ENCODE measurements at regions not wholly inside any gene's neighbourhood (a gene's known extent, or its start where the extent isn't known, plus 50 kb on each side); places are given as distances from the start of the nearest gene placed in this dataset.

GRCh38 chr2:61690078-61690596 lies 152.0 kb upstream of the XPO1 start:
- DNase-seq (ENCODE audit: low spot score): no peak
- TF ChIP-seq CTCF (IDR thresholded peaks at IDR 0.05; ENCODE audit: borderline replicate concordance, control extremely low read depth, extremely low read depth, insufficient read depth, missing control alignments): no peak
- in situ Hi-C loops (cut with MboI; ENCODE audit: low sequenced_read_pairs, unreplicated experiment): no loop called here

GRCh38 chr2:61689568-61689967 lies 151.4 kb upstream of the XPO1 start:
- no peak for TF ChIP-seq CTCF (IDR thresholded peaks at IDR 0.05; ENCODE audit: borderline replicate concordance, control extremely low read depth, extremely low read depth, insufficient read depth, missing control alignments)
- in situ Hi-C loops (cut with MboI; ENCODE audit: low sequenced_read_pairs, unreplicated experiment): no loop called here
- no peak for DNase-seq (ENCODE audit: low spot score)

- TF ChIP-seq CTCF (IDR thresholded peaks at IDR 0.05; ENCODE audit: borderline replicate concordance, control extremely low read depth, extremely low read depth, insufficient read depth, missing control alignments): no peak
- no peak for DNase-seq (ENCODE audit: low spot score)
- in situ Hi-C loops (cut with MboI; ENCODE audit: low sequenced_read_pairs, unreplicated experiment): no loop called here
These were observed 150.5 kb upstream of the XPO1 start for GRCh38 chr2:61688369-61689334.

GRCh38 chr2:61679096-61679495 lies 140.9 kb upstream of the XPO1 start:
- no peak for TF ChIP-seq CTCF (IDR thresholded peaks at IDR 0.05; ENCODE audit: borderline replicate concordance, control extremely low read depth, extremely low read depth, insufficient read depth, missing control alignments)
- in situ Hi-C loops (cut with MboI; ENCODE audit: low sequenced_read_pairs, unreplicated experiment): no loop called here
- DNase-seq (ENCODE audit: low spot score): no peak

GRCh38 chr2:61677942-61678341 lies 139.8 kb upstream of the XPO1 start:
- in situ Hi-C loops (cut with MboI; ENCODE audit: low sequenced_read_pairs, unreplicated experiment): no loop called here
- DNase-seq (ENCODE audit: low spot score): no peak
- no peak for TF ChIP-seq CTCF (IDR thresholded peaks at IDR 0.05; ENCODE audit: borderline replicate concordance, control extremely low read depth, extremely low read depth, insufficient read depth, missing control alignments)

GRCh38 chr2:61677306-61677705 lies 139.2 kb upstream of the XPO1 start:
- in situ Hi-C loops (cut with MboI; ENCODE audit: low sequenced_read_pairs, unreplicated experiment): no loop called here
- no peak for DNase-seq (ENCODE audit: low spot score)
- TF ChIP-seq CTCF (IDR thresholded peaks at IDR 0.05; ENCODE audit: borderline replicate concordance, control extremely low read depth, extremely low read depth, insufficient read depth, missing control alignments): no peak

Data from GM13976 (cell line).